Neural cell (in vitro differentiated cells): ENCODE measurements at regions not wholly inside any gene's neighbourhood (a gene's known extent, or its start where the extent isn't known, plus 50 kb on each side); places are given as distances from the start of the nearest gene placed in this dataset.

Experiments
- H2AFZ ChIP-seq: fragments of 200-600, 300-800 bp; sonication (generic), shearing (Covaris generic); 2 replicates; pipeline ENCODE4 v1.6.0; 2014; ENCODE audit warnings: low read depth, mild to moderate bottlenecking, antibody characterized with exemption, low read length, moderate library complexity
- H3F3A ChIP-seq: fragments of 200-600 bp; shearing (Covaris generic); 2 replicates; pipeline ENCODE4 v1.6.1; 2016; ENCODE audit warnings: mild to moderate bottlenecking, moderate library complexity, mixed read lengths, antibody characterized with exemption, low read length; ENCODE audit not compliant: insufficient read depth, poor library complexity, severe bottlenecking
- H3K27ac ChIP-seq: fragments of 200-600, 300-800 bp; sonication (generic), shearing (Covaris generic); 2 replicates; pipeline ENCODE4 v1.5.1; 2014; ENCODE audit warnings: mild to moderate bottlenecking, low read length, moderate library complexity
- H3K27me3 ChIP-seq: fragments of 300-800, 200-600 bp; sonication (generic), shearing (Covaris generic); 2 replicates; pipeline ENCODE4 v1.6.0; 2014; ENCODE audit warnings: mild to moderate bottlenecking, low read depth, low read length, moderate library complexity; ENCODE audit not compliant: insufficient read depth
- H3K36me3 ChIP-seq: fragments of 300-800, 200-600 bp; sonication (generic), shearing (Covaris generic); 2 replicates; pipeline ENCODE4 v1.5.1; 2014; ENCODE audit warnings: mild to moderate bottlenecking, antibody characterized with exemption, low read length, moderate library complexity; ENCODE audit not compliant: insufficient read depth
- H3K4me2 ChIP-seq: fragments of 300-800, 200-600 bp; sonication (generic), shearing (Covaris generic); 2 replicates; pipeline ENCODE4 v1.6.0; 2014; ENCODE audit warnings: mild to moderate bottlenecking, low read length
- H3K4me3 ChIP-seq: fragments of 300-800, 200-600 bp; sonication (generic), shearing (Covaris generic); 2 replicates; pipeline ENCODE4 v1.5.1; 2014; ENCODE audit warnings: mild to moderate bottlenecking, low read length, moderate library complexity
- H3K79me2 ChIP-seq: fragments of 200-600 bp; shearing (Covaris generic); replicated peaks from 2 replicates; pipeline ENCODE4 v1.6.0; 2014; ENCODE audit warnings: mild to moderate bottlenecking, low read length, moderate library complexity; ENCODE audit not compliant: insufficient read depth
- H3K9ac ChIP-seq: fragments of 300-800, 200-600 bp; sonication (generic), shearing (Covaris generic); 2 replicates; pipeline ENCODE4 v1.6.1; 2016; ENCODE audit warnings: mild to moderate bottlenecking, low read length, mixed read lengths
- H3K9me2 ChIP-seq: fragments of 200-600 bp; shearing (Covaris generic); 2 replicates; pipeline ENCODE4 v1.6.1; 2016; ENCODE audit warnings: mild to moderate bottlenecking, low read length, mixed read lengths; ENCODE audit not compliant: insufficient read depth
- H3K9me3 ChIP-seq: fragments of 200-600, 300-800 bp; sonication (generic), shearing (Covaris generic); 2 replicates; pipeline ENCODE4 v1.6.1; 2016; ENCODE audit warnings: mild to moderate bottlenecking, mixed run types, low read length, moderate library complexity, mixed read lengths
- H4K20me1 ChIP-seq: fragments of 200-600 bp; shearing (Covaris generic); 2 replicates; pipeline ENCODE4 v1.6.1; 2016; ENCODE audit warnings: mild to moderate bottlenecking, mixed run types; ENCODE audit not compliant: insufficient read depth
- CTCF ChIP-seq: fragments of 450-650 bp; IDR thresholded peaks from 2 replicates; pipeline ENCODE4 v1.5.1; 2014; ENCODE audit warnings: antibody characterized with exemption, mild to moderate bottlenecking, moderate library complexity; ENCODE audit not compliant: poor library complexity, severe bottlenecking
- EP300 ChIP-seq: fragments of 450-650 bp; conservative IDR thresholded peaks from 2 replicates; pipeline ENCODE4 v1.6.1; 2014; ENCODE audit warnings: antibody characterized with exemption, mild to moderate bottlenecking, moderate library complexity; ENCODE audit not compliant: poor library complexity, severe bottlenecking
- EZH2 ChIP-seq: fragments of 200-600, 300-800 bp; shearing (Covaris generic), sonication (generic); IDR thresholded peaks from 2 replicates; pipeline ENCODE4 v1.6.1; 2014; ENCODE audit warnings: antibody characterized with exemption, low read length, borderline replicate concordance, mild to moderate bottlenecking; ENCODE audit not compliant: insufficient read depth, poor library complexity, severe bottlenecking
- MXI1 ChIP-seq: fragments of 450-650 bp; conservative IDR thresholded peaks from 2 replicates; pipeline ENCODE4 v1.6.1; 2014; ENCODE audit warnings: antibody characterized with exemption, mild to moderate bottlenecking; ENCODE audit not compliant: poor library complexity, severe bottlenecking
- POLR2AphosphoS5 ChIP-seq: IDR thresholded peaks from 2 replicates; pipeline ENCODE4 v1.6.1; 2012
- RAD21 ChIP-seq: fragments of 450-650 bp; conservative IDR thresholded peaks from 2 replicates; pipeline ENCODE4 v1.6.1; 2014; ENCODE audit warnings: antibody characterized with exemption, mild to moderate bottlenecking, moderate library complexity
- REST ChIP-seq: IDR thresholded peaks from 2 replicates; pipeline ENCODE4 v1.6.1; 2012; ENCODE audit warnings: borderline replicate concordance
- SMC3 ChIP-seq: fragments of 450-650 bp; conservative IDR thresholded peaks from 2 replicates; pipeline ENCODE4 v1.6.1; 2014; ENCODE audit warnings: antibody characterized with exemption, mild to moderate bottlenecking, moderate library complexity; ENCODE audit not compliant: poor library complexity
- TAF1 ChIP-seq: IDR thresholded peaks from 2 replicates; pipeline ENCODE4 v1.6.1; 2012; ENCODE audit warnings: low read depth

DNA sequence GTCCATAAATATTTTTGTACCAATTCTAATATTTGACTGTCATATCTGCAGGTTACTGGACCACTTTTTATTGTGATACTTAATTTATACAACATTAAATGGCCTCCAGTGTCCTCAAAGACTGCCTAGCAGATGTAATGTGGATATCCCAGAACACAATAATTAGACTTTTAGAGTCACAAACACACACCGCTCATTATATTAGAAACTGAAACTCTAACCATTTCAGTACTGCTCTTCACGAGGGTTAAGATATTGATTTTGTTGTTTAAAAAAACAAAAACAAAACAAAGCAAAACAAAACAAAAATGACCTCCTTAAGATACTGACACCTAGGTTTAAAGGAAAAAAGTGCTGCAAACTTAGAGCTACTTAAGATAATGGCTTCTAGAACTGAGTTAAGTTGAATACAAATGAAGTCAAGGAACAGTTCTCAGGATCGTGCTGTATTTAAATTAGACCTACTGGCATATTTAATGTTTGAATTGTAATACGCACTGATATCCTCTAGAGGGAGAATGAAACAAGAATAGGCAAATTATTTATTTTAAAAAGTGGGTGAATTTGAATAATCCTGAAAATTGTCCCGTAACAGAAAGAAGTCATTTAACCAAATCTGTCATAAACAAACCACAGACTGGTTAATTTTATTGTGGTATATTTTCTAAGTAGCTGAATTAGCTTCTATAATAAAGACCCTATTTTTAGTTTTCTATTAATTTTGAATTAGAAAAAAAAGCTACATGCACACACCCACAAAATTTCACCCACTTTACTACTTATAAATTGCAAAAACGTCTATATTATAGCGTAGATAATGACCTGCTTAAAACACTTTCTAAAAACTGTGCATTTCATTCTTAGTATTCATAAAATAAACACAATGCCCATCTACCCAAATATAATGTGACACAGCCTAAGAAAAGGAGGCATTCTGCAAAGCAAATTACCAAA, 395.2 kb upstream of the DCN start:
- H3K79me2 ChIP-seq = no peaks in the 10 kb centered on the region
- H3K36me3 ChIP-seq = no peaks in the 10 kb centered on the region
- H3K9me2 ChIP-seq = no peaks in the 10 kb centered on the region
- no peak overlapping the region for H2AFZ ChIP-seq
- H3K4me2 ChIP-seq = no peak overlapping the region
- H3K27me3 ChIP-seq = no peaks in the 10 kb centered on the region
- TF ChIP-seq EP300 (no peak), EZH2 (no peak), POLR2AphosphoS5 (no peak), CTCF (peak; percentile 61), MXI1 (no peak), RAD21 (peak; percentile 56), TAF1 (no peak), REST (no peak), SMC3 (peak; percentile 57)
- peak overlapping the region; percentile 38 for H3K27ac ChIP-seq
- no peak overlapping the region for H3K9ac ChIP-seq
- H3K4me3 ChIP-seq = no peak overlapping the region
- no peaks in the 10 kb centered on the region for H3F3A ChIP-seq
- no peaks in the 10 kb centered on the region for H4K20me1 ChIP-seq
- no peaks in the 10 kb centered on the region for H3K9me3 ChIP-seq

DNA sequence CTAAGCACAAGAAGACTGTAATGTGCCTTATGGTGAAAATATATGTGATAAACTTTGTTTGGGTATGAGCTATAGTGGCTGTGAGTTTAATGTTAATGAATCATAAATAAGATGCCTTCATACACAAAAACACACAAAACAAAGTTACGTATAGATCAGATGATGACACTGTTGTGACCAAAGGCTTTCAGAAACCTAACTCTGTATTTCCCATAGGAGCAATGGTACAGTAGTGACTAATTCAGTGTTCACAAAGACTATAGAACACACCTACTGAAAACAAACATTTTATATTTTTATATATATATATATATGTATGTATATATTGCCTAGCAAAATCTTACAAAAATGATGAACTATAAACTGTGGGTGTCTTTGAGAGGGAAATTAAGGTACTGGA, 393.8 kb upstream of the DCN start:
- H3K27ac ChIP-seq = no peak overlapping the region
- no peaks in the 10 kb centered on the region for H3K27me3 ChIP-seq
- H4K20me1 ChIP-seq = no peaks in the 10 kb centered on the region
- H3K4me3 ChIP-seq = no peak overlapping the region
- H3K4me2 ChIP-seq = no peak overlapping the region
- no peaks in the 10 kb centered on the region for H3K9me2 ChIP-seq
- no peaks in the 10 kb centered on the region for H3F3A ChIP-seq
- H3K9me3 ChIP-seq = no peaks in the 10 kb centered on the region
- H3K9ac ChIP-seq = no peak overlapping the region
- H3K36me3 ChIP-seq = no peaks in the 10 kb centered on the region
- no peak for TF ChIP-seq RAD21
- TF ChIP-seq EP300 = no peak
- no peak for TF ChIP-seq EZH2
- no peak for TF ChIP-seq CTCF
- TF ChIP-seq TAF1 = no peak
- no peak overlapping the region for H2AFZ ChIP-seq
- H3K79me2 ChIP-seq = no peaks in the 10 kb centered on the region
